ENCODE measurements at regions not wholly inside any gene's neighbourhood (a gene's known extent, or its start where the extent isn't known, plus 50 kb on each side); places are given as distances from the start of the nearest gene placed in this dataset.

DNA sequence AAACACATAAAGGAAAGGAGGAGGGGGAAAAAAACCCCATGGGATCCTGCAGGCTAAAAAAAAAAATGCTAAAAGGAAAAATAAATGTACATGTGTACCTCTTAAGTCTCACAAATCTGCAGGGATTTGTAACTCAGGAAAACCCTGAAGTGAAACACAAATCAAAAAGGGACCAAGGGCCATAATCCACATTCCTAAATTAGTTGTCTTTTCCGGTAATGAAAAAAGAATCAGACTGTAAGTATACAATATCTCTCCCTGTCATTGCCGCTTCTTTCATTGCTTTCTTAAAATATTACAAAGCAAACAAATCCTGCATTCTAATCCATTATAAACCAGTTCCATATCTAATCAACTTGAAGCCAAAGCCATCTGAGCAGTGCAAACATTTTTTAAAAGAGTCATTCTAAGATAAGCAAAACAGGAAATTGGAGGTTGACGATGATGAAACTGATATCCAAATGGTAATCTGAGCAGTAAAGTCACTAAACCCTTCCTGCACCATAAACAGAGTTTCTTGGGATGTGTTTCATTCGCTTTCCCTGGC, 58.7 kb upstream of the SIM2 start:
- DNase-seq (ENCODE audit: low spot score in 2 of 2) = no peak
- H3K4me3 ChIP-seq (ENCODE audit: low read depth, poor library complexity, severe bottlenecking) = no peak overlapping the region
- intact Hi-C loops (cut with DNase I; ENCODE audit: low total_unique reads) = no loop called here
- TF ChIP-seq, protein P1, sequence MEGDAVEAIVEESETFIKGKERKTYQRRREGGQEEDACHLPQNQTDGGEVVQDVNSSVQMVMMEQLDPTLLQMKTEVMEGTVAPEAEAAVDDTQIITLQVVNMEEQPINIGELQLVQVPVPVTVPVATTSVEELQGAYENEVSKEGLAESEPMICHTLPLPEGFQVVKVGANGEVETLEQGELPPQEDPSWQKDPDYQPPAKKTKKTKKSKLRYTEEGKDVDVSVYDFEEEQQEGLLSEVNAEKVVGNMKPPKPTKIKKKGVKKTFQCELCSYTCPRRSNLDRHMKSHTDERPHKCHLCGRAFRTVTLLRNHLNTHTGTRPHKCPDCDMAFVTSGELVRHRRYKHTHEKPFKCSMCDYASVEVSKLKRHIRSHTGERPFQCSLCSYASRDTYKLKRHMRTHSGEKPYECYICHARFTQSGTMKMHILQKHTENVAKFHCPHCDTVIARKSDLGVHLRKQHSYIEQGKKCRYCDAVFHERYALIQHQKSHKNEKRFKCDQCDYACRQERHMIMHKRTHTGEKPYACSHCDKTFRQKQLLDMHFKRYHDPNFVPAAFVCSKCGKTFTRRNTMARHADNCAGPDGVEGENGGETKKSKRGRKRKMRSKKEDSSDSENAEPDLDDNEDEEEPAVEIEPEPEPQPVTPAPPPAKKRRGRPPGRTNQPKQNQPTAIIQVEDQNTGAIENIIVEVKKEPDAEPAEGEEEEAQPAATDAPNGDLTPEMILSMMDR (IDR thresholded peaks at IDR 0.05) = no peak
- TF ChIP-seq POLR2A (IDR thresholded peaks at IDR 0.05) = no peak
- WGBS, 2 donors = 45 to 56% methylated on average over 4 of the region's 4 CpGs

DNA sequence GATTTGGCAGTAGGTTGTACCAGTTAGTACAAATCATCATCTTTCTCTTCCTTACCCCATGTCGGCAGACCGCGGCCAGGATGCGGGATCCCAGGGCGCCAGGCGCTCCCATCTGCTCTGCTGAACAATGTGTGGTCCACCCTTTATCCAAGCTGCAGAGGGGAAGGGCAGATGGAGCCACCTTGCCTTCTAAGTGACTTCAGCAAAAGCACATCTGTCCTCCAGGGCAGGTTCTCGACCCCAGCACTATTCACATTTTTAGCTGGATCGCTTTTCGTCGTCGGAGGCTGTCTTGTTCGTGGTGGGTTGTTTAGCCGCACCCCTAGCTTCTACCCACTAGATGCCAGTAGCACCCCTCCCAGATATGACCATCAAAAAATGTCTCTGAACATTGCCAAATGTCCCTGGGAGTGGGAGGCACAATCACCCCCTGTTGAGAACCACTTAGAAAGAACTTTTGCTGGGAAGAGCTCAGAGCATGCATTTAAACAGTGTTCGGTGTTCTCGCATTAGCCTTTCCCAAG, 58.1 kb upstream of the SIM2 start:
- TF ChIP-seq, protein P1 (IDR thresholded peaks at IDR 0.05) = no peak
- TF ChIP-seq POLR2A (IDR thresholded peaks at IDR 0.05) = no peak
- no peak overlapping the region for H3K4me3 ChIP-seq (ENCODE audit: low read depth, poor library complexity, severe bottlenecking)
- no peak for DNase-seq (ENCODE audit: low spot score in 2 of 2)
- WGBS, 2 donors = 70 to 80% methylated on average over 15 of the region's 15 CpGs
- intact Hi-C loops (cut with DNase I; ENCODE audit: low total_unique reads) = no loop called here

DNA sequence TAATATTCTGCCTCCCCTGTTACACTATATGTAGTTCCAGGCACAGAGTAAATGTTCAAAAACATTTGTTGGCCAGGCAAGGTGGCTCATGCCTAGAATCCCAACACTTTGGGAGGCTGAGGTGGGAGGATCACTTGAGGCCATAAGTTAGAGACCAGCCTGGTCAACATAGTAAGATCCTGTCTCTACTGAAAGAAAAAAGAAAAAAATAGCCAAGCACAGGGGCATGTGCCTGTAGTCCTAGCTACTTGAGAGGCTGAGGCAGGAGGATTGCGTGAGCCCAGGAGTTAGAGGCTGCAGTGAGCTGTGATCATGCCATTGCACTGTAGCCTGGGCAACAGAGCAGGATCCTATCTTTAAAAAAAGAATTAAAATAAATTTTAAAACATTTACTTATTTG, 57.6 kb upstream of the SIM2 start:
- H3K4me3 ChIP-seq (ENCODE audit: low read depth, poor library complexity, severe bottlenecking) = no peak overlapping the region
- intact Hi-C loops (cut with DNase I; ENCODE audit: low total_unique reads) = no loop called here
- DNase-seq (ENCODE audit: low spot score in 2 of 2) = no peak
- WGBS, 2 donors = 96 to 98% methylated on average over 1 of the region's 1 CpG
- TF ChIP-seq POLR2A (IDR thresholded peaks at IDR 0.05) = no peak
- TF ChIP-seq, protein P1 (IDR thresholded peaks at IDR 0.05) = no peak

DNA sequence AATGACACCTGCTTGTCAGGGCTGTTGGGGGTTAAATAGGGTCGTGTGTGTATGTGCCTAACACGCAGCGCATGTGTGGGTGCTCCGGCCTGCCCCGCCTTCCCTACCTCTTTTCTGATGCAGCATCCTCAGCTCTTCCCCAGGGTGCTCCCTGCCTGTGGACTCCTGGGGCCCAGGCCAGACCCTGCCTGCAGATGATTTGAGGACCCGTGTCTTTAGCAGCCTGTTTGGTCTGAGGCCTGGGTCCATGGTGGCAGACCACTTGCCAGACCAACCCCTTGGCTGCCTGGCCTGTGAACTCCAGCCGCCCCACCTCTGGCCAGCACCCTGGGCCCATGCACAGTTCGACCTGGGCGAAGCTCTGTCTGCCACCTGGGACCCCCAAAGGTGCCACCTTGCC, 57.0 kb upstream of the SIM2 start:
- WGBS, 2 donors = 82 to 84% methylated on average over 9 of the region's 9 CpGs
- TF ChIP-seq, protein P1 (IDR thresholded peaks at IDR 0.05) = no peak
- no peak for TF ChIP-seq POLR2A (IDR thresholded peaks at IDR 0.05)
- no peak for DNase-seq (ENCODE audit: low spot score in 2 of 2)
- intact Hi-C loops (cut with DNase I; ENCODE audit: low total_unique reads) = no loop called here
- H3K4me3 ChIP-seq (ENCODE audit: low read depth, poor library complexity, severe bottlenecking) = no peak overlapping the region

DNA sequence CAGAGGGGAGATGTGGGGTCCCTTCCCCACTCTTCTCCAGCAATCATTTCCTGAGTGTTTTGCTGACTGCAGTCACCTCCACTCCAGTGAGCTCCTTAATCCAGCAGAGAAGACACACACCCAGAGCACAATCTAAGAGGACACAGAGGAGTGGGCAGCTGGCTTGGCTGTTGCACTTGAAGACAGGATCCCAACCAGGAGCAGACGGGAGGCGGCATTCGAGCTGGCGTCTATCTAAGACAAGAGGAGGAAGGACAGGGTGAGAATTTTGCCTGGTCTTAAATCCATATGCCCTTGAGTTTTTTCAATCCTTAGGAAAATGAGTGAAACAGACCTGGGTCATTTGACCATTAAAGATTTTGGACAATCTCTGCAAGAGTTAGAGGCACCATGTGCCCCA, 56.1 kb upstream of the SIM2 start:
- H3K4me3 ChIP-seq (ENCODE audit: low read depth, poor library complexity, severe bottlenecking) = no peak overlapping the region
- intact Hi-C loops (cut with DNase I; ENCODE audit: low total_unique reads) = no loop called here
- WGBS, 2 donors = 89 to 97% methylated on average over 4 of the region's 4 CpGs
- no peak for TF ChIP-seq POLR2A (IDR thresholded peaks at IDR 0.05)
- TF ChIP-seq, protein P1 (IDR thresholded peaks at IDR 0.05) = no peak
- peak in 1 of 2 donors; percentile 56 for DNase-seq (ENCODE audit: low spot score in 2 of 2)
